Endothelial cell of umbilical vein (primary cell): ENCODE measurements at regions not wholly inside any gene's neighbourhood (a gene's known extent, or its start where the extent isn't known, plus 50 kb on each side); places are given as distances from the start of the nearest gene placed in this dataset.

ENCODE experiments used
- EZH2 ChIP-seq: IDR thresholded peaks from 2 replicates; pipeline ENCODE4 v1.6.1; 2012; ENCODE audit warnings: borderline replicate concordance, low read depth, mild to moderate bottlenecking, moderate library complexity, low read length, inconsistent platforms; ENCODE audit not compliant: severe bottlenecking
- FOS ChIP-seq: IDR thresholded peaks from 2 replicates; pipeline ENCODE4 v1.6.1; 2011; ENCODE audit warnings: mild to moderate bottlenecking, low read length, moderate library complexity, borderline replicate concordance; ENCODE audit not compliant: insufficient read depth
- GATA2 ChIP-seq: IDR thresholded peaks from 2 replicates; pipeline ENCODE4 v1.7.0; 2011; ENCODE audit warnings: low read depth, mild to moderate bottlenecking, moderate library complexity, mixed read lengths, low read length; ENCODE audit not compliant: insufficient read length, insufficient read depth
- MYC ChIP-seq: IDR thresholded peaks from one replicate; pipeline ENCODE4 v1.6.1; 2011; ENCODE audit warnings: mild to moderate bottlenecking, low read depth, low read length
- POLR2A ChIP-seq: IDR thresholded peaks from 2 replicates; pipeline ENCODE4 v1.6.1; 2012; ENCODE audit warnings: low read depth, mild to moderate bottlenecking, control low read depth, low read length
- POLR2AphosphoS5 ChIP-seq: IDR thresholded peaks from 2 replicates; pipeline ENCODE4 v1.6.1; 2012; ENCODE audit warnings: low read depth, mild to moderate bottlenecking, control low read depth, low read length, moderate library complexity; ENCODE audit not compliant: insufficient read depth
- TF ChIP-seq, protein P1 (sequence below), 2 donors: IDR thresholded peaks; 1 replicate in 1 of 2; 2 replicates in 1 of 2; pipeline ENCODE4 v1.5.1; 2011; ENCODE audit warnings: low read length in 2 of 2, mild to moderate bottlenecking in 2 of 2, moderate library complexity in 2 of 2, control low read depth in 1 of 2, inconsistent platforms in 1 of 2, low read depth in 1 of 2; ENCODE audit not compliant: insufficient read depth in 1 of 2; ENCODE audit errors: extremely low read depth in 1 of 2
- TF ChIP-seq, protein P2 (sequence below): IDR thresholded peaks from 2 replicates; pipeline ENCODE4 v1.6.1; 2011; ENCODE audit not compliant: insufficient read depth, insufficient read length

DNA sequence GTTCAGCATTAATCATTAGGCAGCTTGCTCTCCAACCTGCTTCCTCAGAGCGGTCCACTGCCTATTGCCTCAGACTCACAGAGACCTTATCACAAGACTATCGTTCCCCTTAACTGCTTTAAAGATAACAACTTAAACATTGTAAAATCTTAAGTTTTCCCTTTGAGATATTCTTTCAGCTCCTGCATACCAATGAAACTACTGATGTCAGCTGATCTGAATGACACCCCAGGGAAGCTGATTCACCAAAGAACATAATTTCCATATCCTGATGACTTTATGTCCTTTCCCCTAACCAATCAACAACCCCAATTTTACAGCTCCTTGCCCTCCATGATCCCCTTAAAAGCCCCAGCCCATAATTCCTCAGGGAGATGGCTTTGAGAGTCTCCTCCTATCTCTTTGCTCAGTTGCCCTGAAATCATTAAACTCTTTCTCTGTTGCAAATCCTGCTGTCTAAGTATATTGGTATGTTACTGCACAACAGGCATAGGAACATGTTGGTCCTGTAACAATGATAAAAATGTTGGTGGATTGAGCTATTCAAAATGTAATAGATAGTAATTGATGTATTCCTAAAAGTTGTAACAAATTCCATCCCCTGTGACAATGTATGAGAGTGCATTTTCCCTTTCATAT lies 621.4 kb upstream of the RGS18 start:
- TF ChIP-seq FOS, result no peak
- TF ChIP-seq, protein P1, sequence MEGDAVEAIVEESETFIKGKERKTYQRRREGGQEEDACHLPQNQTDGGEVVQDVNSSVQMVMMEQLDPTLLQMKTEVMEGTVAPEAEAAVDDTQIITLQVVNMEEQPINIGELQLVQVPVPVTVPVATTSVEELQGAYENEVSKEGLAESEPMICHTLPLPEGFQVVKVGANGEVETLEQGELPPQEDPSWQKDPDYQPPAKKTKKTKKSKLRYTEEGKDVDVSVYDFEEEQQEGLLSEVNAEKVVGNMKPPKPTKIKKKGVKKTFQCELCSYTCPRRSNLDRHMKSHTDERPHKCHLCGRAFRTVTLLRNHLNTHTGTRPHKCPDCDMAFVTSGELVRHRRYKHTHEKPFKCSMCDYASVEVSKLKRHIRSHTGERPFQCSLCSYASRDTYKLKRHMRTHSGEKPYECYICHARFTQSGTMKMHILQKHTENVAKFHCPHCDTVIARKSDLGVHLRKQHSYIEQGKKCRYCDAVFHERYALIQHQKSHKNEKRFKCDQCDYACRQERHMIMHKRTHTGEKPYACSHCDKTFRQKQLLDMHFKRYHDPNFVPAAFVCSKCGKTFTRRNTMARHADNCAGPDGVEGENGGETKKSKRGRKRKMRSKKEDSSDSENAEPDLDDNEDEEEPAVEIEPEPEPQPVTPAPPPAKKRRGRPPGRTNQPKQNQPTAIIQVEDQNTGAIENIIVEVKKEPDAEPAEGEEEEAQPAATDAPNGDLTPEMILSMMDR (IDR thresholded peaks at IDR 0.05; ENCODE audit: extremely low read depth in 1 of 2, insufficient read depth in 1 of 2, low read depth in 1 of 2, low read length in 2 of 2), result no peak
- no peak for TF ChIP-seq POLR2A
- TF ChIP-seq, protein P2, sequence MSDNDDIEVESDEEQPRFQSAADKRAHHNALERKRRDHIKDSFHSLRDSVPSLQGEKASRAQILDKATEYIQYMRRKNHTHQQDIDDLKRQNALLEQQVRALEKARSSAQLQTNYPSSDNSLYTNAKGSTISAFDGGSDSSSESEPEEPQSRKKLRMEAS, result no peak
- TF ChIP-seq GATA2, result no peak
- no peak for TF ChIP-seq EZH2
- TF ChIP-seq MYC, result no peak
- no peak for TF ChIP-seq POLR2AphosphoS5
